ENCODE measurements at regions not wholly inside any gene's neighbourhood (a gene's known extent, or its start where the extent isn't known, plus 50 kb on each side); places are given as distances from the start of the nearest gene placed in this dataset.

- Histone ChIP-seq H3K9me3 (no peaks in the 10 kb centered on the region), H3K27ac (replicated peaks in 1 of 4) (no peak overlapping the region), H3K36me3 (no peaks in the 10 kb centered on the region), H3K4me1 (peaks cover 0 to 10% (median 10%) of the 10 kb centered on the region in 4 donors), H3K27me3 (peaks cover 0 to 92% (median 2%) of the 10 kb centered on the region in 4 donors), H3K4me3 (no peak overlapping the region)
- no peak for DNase-seq (ENCODE audit: extremely low spot score)
- no peak for TF ChIP-seq CTCF (IDR thresholded peaks at IDR 0.05)
- TF ChIP-seq POLR2A (IDR thresholded peaks at IDR 0.05; ENCODE audit: low read depth): no peak
- TF ChIP-seq POLR2AphosphoS5 (IDR thresholded peaks at IDR 0.05): no peak
- intact Hi-C loops (cut with DNase I): no loop called here
- WGBS: 73% methylated on average over 11 of the region's 23 CpGs
Measured at GRCh38 chr9:135348076-135348787, 131.3 kb upstream of the PPP1R26 start.

GRCh38 chr9:135348788-135349150 lies 130.8 kb upstream of the PPP1R26 start:
- H3K27me3 ChIP-seq: peaks cover 0 to 91% (median 2%) of the 10 kb centered on the region in 4 donors
- H3K4me3 ChIP-seq: no peak overlapping the region
- no peak overlapping the region for H3K27ac ChIP-seq (replicated peaks in 1 of 4)
- H3K36me3 ChIP-seq: no peaks in the 10 kb centered on the region
- no peak for TF ChIP-seq POLR2AphosphoS5 (IDR thresholded peaks at IDR 0.05)
- TF ChIP-seq EP300 (IDR thresholded peaks at IDR 0.05): no peak
- no peak for TF ChIP-seq CTCF (IDR thresholded peaks at IDR 0.05)
- TF ChIP-seq POLR2A (IDR thresholded peaks at IDR 0.05; ENCODE audit: low read depth): no peak
- DNase-seq (ENCODE audit: extremely low spot score): no peak
- H3K4me1 ChIP-seq: peaks cover 0 to 8% (median 5%) of the 10 kb centered on the region in 4 donors
- 66% methylated on average over 7 of the region's 9 CpGs for WGBS
- no peaks in the 10 kb centered on the region for H3K9me3 ChIP-seq
- intact Hi-C loops (cut with DNase I): no loop called here

DNA sequence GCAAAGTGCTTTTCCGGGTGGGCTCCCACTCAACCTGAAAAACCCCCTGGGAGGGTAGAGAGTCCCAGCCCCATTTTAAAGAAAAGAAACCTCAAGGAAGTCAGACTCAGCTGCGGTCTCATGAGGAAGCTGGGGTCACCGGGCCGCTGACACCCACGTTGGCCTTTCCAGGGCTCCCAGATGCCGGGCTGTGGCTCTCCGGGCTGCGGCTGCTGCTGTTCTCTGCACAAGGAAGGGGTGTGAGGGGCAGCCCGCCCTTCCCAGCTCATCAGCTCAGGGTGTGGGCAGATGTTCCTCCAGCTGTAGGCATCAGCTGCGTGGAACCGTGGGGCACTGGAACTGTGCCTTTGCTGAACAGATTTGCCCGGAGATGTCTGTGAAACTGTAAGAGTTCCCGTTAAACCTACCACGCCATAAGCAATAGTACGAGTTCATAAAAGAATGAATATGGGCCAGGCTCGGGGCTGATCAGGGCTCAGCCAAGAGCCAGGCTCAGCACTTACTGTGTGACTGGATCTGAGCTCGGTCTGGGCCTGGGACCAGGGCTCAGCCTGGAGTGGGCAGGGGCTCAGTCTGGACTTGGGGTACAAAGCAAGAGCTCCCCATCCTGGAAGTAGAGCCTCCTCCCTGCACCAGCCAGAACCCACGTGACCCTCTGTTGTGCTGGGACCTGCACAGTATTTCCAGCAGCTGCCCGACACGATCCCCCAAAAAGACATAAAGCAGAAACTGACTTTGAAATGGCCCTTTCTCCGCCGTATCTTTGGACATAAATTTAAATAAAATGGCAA lies 130.2 kb upstream of the PPP1R26 start:
- Histone ChIP-seq H3K36me3 (no peaks in the 10 kb centered on the region), H3K9me3 (no peaks in the 10 kb centered on the region), H3K27ac (replicated peaks in 1 of 4) (no peak overlapping the region), H3K4me1 (peaks cover 0 to 1% (median 0%) of the 10 kb centered on the region in 4 donors), H3K4me3 (no peak overlapping the region), H3K27me3 (peaks cover 0 to 84% (median 2%) of the 10 kb centered on the region in 4 donors)
- WGBS: 67% methylated on average over 19 of the region's 22 CpGs
- intact Hi-C loops (cut with DNase I): no loop called here
- TF ChIP-seq POLR2AphosphoS5 (IDR thresholded peaks at IDR 0.05) (no peak), EP300 (IDR thresholded peaks at IDR 0.05) (no peak), CTCF (IDR thresholded peaks at IDR 0.05) (no peak), POLR2A (IDR thresholded peaks at IDR 0.05; ENCODE audit: low read depth) (no peak)
- no peak for DNase-seq (ENCODE audit: extremely low spot score)

DNA sequence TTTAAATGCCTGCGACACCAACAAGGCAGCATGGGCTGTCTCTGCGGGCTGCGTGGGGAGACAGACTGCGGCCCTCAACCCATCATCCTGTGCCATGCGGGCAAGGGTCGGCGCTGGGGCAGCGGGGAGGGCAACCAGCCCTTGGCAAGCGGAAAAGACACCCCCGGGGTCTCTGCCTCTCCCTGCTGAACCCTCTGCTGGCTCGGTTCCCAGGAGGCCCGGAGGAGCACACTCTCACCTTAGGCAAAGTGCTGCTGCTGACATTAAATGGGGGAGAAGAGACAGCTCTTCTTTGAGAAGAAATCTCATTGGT lies 129.6 kb upstream of the PPP1R26 start:
- H3K27ac ChIP-seq (replicated peaks in 1 of 4): no peak overlapping the region
- intact Hi-C loops (cut with DNase I): no loop called here
- TF ChIP-seq POLR2AphosphoS5 (IDR thresholded peaks at IDR 0.05) (no peak), POLR2A (IDR thresholded peaks at IDR 0.05; ENCODE audit: low read depth) (no peak), CTCF (IDR thresholded peaks at IDR 0.05) (no peak), EP300 (IDR thresholded peaks at IDR 0.05) (no peak)
- no peak for DNase-seq (ENCODE audit: extremely low spot score)
- H3K27me3 ChIP-seq: peaks cover 0 to 79% (median 2%) of the 10 kb centered on the region in 4 donors
- H3K9me3 ChIP-seq: no peaks in the 10 kb centered on the region
- no peaks in the 10 kb centered on the region for H3K4me1 ChIP-seq
- H3K36me3 ChIP-seq: no peaks in the 10 kb centered on the region
- WGBS: 60% methylated on average over 10 of the region's 12 CpGs
- H3K4me3 ChIP-seq: no peak overlapping the region
